HEK293 (cell line): ENCODE measurements at regions not wholly inside any gene's neighbourhood (a gene's known extent, or its start where the extent isn't known, plus 50 kb on each side); places are given as distances from the start of the nearest gene placed in this dataset.

ENCODE experiments used
- CTCF ChIA-PET: fragments of 350-600 bp; formaldehyde crosslinking; extraction: SDS; loops from one replicate; lab custom pipeline; 2021; ENCODE audit warnings: antibody characterized with exemption; lab: Yijun Ruan, JAX
- POLR2A ChIA-PET: fragments of 300-600 bp; formaldehyde crosslinking; extraction: SDS; loops from one replicate; lab custom pipeline; 2020; ENCODE audit warnings: antibody characterized with exemption, inconsistent platforms; lab: Yijun Ruan, JAX
- H3K27ac ChIP-seq: fragments of 200-500 bp; sonication (Bioruptor generic); 2 replicates; pipeline ENCODE4 v1.5.1; 2014; ENCODE audit warnings: low read depth, low read length, control low read depth, inconsistent platforms; ENCODE audit errors: extremely low read depth
- H3K36me3 ChIP-seq, 2 experiments: fragments of 200-500 bp in 1 of 2; sonication (Bioruptor generic) in 1 of 2; 1 replicate in 1 of 2; 2 replicates in 1 of 2; pipeline ENCODE4 v1.5.1; 2014 to 2017; ENCODE audit warnings: inconsistent platforms in 2 of 2, low read length in 2 of 2; ENCODE audit not compliant: control insufficient read depth in 2 of 2, insufficient read depth in 1 of 2
- H3K4me1 ChIP-seq: fragments of 200-500 bp; sonication (Bioruptor generic); 2 replicates; pipeline ENCODE4 v1.5.1; 2014; ENCODE audit warnings: mild to moderate bottlenecking, low read length, inconsistent platforms; ENCODE audit not compliant: control insufficient read depth, insufficient read depth
- H3K4me3 ChIP-seq: 2 replicates; pipeline ENCODE4 v1.5.1; 2011; ENCODE audit warnings: low read depth, mild to moderate bottlenecking, control low read depth, low read length, moderate library complexity
- H3K9me3 ChIP-seq: fragments of 200-500 bp; sonication (Bioruptor generic); 2 replicates; pipeline ENCODE4 v1.5.1; 2014; ENCODE audit warnings: low read depth, low read length, inconsistent platforms; ENCODE audit not compliant: control insufficient read depth, insufficient read depth
- GLI4 ChIP-seq: fragments of 450-650 bp; formaldehyde crosslinking; IDR thresholded peaks from 2 replicates; pipeline ENCODE4 v1.5.1; 2016; ENCODE audit warnings: missing biosample characterization, missing genetic modification characterization
- GLIS2 ChIP-seq: fragments of 450-650 bp; formaldehyde crosslinking; IDR thresholded peaks from 2 replicates; pipeline ENCODE4 v1.5.1; 2016; ENCODE audit warnings: missing biosample characterization, missing genetic modification characterization
- HOXD13 ChIP-seq: sonication (generic); formaldehyde crosslinking; IDR thresholded peaks from 2 replicates; pipeline ENCODE4 v1.8.0; 2022; ENCODE audit warnings: missing genetic modification reagents, borderline replicate concordance
- PATZ1 ChIP-seq: fragments of 450-650 bp; formaldehyde crosslinking; IDR thresholded peaks from 2 replicates; pipeline ENCODE4 v1.5.1; 2016; ENCODE audit warnings: missing biosample characterization, missing genetic modification characterization
- PRDM1 ChIP-seq: fragments of 450-650 bp; formaldehyde crosslinking; IDR thresholded peaks from 2 replicates; pipeline ENCODE4; 2016; ENCODE audit warnings: missing biosample characterization, missing genetic modification characterization
- RBAK ChIP-seq: fragments of 450-650 bp; formaldehyde crosslinking; IDR thresholded peaks from 2 replicates; pipeline ENCODE4 v1.5.1; 2016; ENCODE audit warnings: missing biosample characterization, missing genetic modification characterization
- ZNF10 ChIP-seq: fragments of 450-650 bp; formaldehyde crosslinking; IDR thresholded peaks from 2 replicates; pipeline ENCODE4 v1.5.1; 2017; ENCODE audit warnings: missing biosample characterization, missing genetic modification characterization
- ZNF121 ChIP-seq: fragments of 450-650 bp; formaldehyde crosslinking; IDR thresholded peaks from 2 replicates; pipeline ENCODE4 v1.5.1; 2016; ENCODE audit warnings: missing biosample characterization, missing genetic modification characterization
- ZNF132 ChIP-seq: fragments of 450-650 bp; formaldehyde crosslinking; IDR thresholded peaks from 2 replicates; pipeline ENCODE4 v1.5.1; 2017; ENCODE audit warnings: missing biosample characterization, missing genetic modification characterization, borderline replicate concordance
- ZNF274 ChIP-seq, 2 experiments: fragments of 200-500 bp in 1 of 2; fragments of 450-650 bp in 1 of 2; sonication (Bioruptor generic) in 1 of 2; formaldehyde crosslinking in 1 of 2; IDR thresholded peaks; 2 replicates each; pipeline versions ENCODE4 v1.5.1 to v1.6.1; 2014 to 2016; ENCODE audit warnings: borderline replicate concordance in 1 of 2, inconsistent platforms in 1 of 2, low read length in 1 of 2, missing biosample characterization in 1 of 2, missing genetic modification characterization in 1 of 2
- ZNF324 ChIP-seq: fragments of 450-650 bp; formaldehyde crosslinking; IDR thresholded peaks from 2 replicates; pipeline ENCODE4 v1.5.1; 2016; ENCODE audit warnings: missing biosample characterization, missing genetic modification characterization
- ZNF335 ChIP-seq: fragments of 450-650 bp; formaldehyde crosslinking; conservative IDR thresholded peaks from 2 replicates; pipeline ENCODE4 v1.5.1; 2016; ENCODE audit warnings: missing biosample characterization, missing genetic modification characterization
- ZNF341 ChIP-seq: fragments of 450-650 bp; formaldehyde crosslinking; IDR thresholded peaks from 2 replicates; pipeline ENCODE4; 2016; ENCODE audit warnings: low read depth, missing biosample characterization, missing genetic modification characterization
- ZNF398 ChIP-seq: fragments of 450-650 bp; formaldehyde crosslinking; IDR thresholded peaks from 2 replicates; pipeline ENCODE4 v1.5.1; 2017; ENCODE audit warnings: missing biosample characterization, missing genetic modification characterization
- ZNF473 ChIP-seq: fragments of 450-650 bp; formaldehyde crosslinking; IDR thresholded peaks from 2 replicates; pipeline ENCODE4 v1.5.1; 2017; ENCODE audit warnings: missing biosample characterization, missing genetic modification characterization
- ZNF544 ChIP-seq: fragments of 450-650 bp; formaldehyde crosslinking; IDR thresholded peaks from 2 replicates; pipeline ENCODE4 v1.5.0; 2017; ENCODE audit warnings: missing biosample characterization, missing genetic modification characterization
- ZNF639 ChIP-seq: fragments of 450-650 bp; formaldehyde crosslinking; IDR thresholded peaks from 2 replicates; pipeline ENCODE4 v1.5.1; 2016; ENCODE audit warnings: missing biosample characterization, missing genetic modification characterization
- ZNF791 ChIP-seq: fragments of 450-650 bp; formaldehyde crosslinking; IDR thresholded peaks from 2 replicates; pipeline ENCODE4 v1.5.1; 2016; ENCODE audit warnings: missing biosample characterization, missing genetic modification characterization
- ZNF830 ChIP-seq: fragments of 450-650 bp; IDR thresholded peaks from 2 replicates; pipeline ENCODE4 v1.5.0; 2018; ENCODE audit warnings: missing biosample characterization, missing genetic modification characterization, low read depth, mild to moderate bottlenecking, moderate library complexity
- ZNF837 ChIP-seq: fragments of 450-650 bp; formaldehyde crosslinking; IDR thresholded peaks from 2 replicates; pipeline ENCODE4 v1.5.1; 2016; ENCODE audit warnings: missing biosample characterization, missing genetic modification characterization
- ZNF843 ChIP-seq: fragments of 450-650 bp; formaldehyde crosslinking; IDR thresholded peaks from 2 replicates; pipeline ENCODE4 v1.5.1; 2016; ENCODE audit warnings: missing biosample characterization, missing genetic modification characterization
- TF ChIP-seq, protein P1 (sequence below): fragments of 450-650 bp; formaldehyde crosslinking; IDR thresholded peaks from 2 replicates; pipeline ENCODE4 v1.5.0; 2017; ENCODE audit warnings: missing biosample characterization, missing genetic modification characterization, borderline replicate concordance
- TF ChIP-seq, protein P2 (sequence below): fragments of 450-650 bp; formaldehyde crosslinking; IDR thresholded peaks from 2 replicates; pipeline ENCODE4 v1.5.1; 2016; ENCODE audit warnings: missing biosample characterization, missing genetic modification characterization
- TF ChIP-seq, protein P3 (sequence below): fragments of 450-650 bp; formaldehyde crosslinking; IDR thresholded peaks from 2 replicates; pipeline ENCODE4 v1.5.1; 2016; ENCODE audit warnings: missing biosample characterization, missing genetic modification characterization, borderline replicate concordance

GRCh38 chr18:47510831-47511230, 259.4 kb upstream of the SKOR2 start:
- no peak overlapping the region for H3K27ac ChIP-seq
- TF ChIP-seq ZNF132 (tag by site-specific recombination) (no peak), ZNF843 (tag by site-specific recombination) (no peak), ZNF837 (tag by site-specific recombination) (no peak), ZNF791 (tag by site-specific recombination) (no peak), ZNF335 (tag by site-specific recombination) (no peak), RBAK (no peak), ZNF10 (no peak), ZNF473 (tag by site-specific recombination) (no peak), ZNF121 (tag by site-specific recombination) (no peak), ZNF324 (no peak)
- TF ChIP-seq, protein P1, sequence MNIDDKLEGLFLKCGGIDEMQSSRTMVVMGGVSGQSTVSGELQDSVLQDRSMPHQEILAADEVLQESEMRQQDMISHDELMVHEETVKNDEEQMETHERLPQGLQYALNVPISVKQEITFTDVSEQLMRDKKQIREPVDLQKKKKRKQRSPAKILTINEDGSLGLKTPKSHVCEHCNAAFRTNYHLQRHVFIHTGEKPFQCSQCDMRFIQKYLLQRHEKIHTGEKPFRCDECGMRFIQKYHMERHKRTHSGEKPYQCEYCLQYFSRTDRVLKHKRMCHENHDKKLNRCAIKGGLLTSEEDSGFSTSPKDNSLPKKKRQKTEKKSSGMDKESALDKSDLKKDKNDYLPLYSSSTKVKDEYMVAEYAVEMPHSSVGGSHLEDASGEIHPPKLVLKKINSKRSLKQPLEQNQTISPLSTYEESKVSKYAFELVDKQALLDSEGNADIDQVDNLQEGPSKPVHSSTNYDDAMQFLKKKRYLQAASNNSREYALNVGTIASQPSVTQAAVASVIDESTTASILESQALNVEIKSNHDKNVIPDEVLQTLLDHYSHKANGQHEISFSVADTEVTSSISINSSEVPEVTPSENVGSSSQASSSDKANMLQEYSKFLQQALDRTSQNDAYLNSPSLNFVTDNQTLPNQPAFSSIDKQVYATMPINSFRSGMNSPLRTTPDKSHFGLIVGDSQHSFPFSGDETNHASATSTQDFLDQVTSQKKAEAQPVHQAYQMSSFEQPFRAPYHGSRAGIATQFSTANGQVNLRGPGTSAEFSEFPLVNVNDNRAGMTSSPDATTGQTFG (tag by site-specific recombination), result no peak
- CTCF ChIA-PET, result no interaction called here

GRCh38 chr18:47507651-47508050, 256.2 kb upstream of the SKOR2 start:
- ChIA-PET CTCF (interaction anchor here (0.5 kb wide), 1 partner anchor 271 kb away, joined by 3 read pairs; no protein-coding TSS in a partner anchor), POLR2A (interaction anchor here (0.6 kb wide), 1 partner anchor 160 kb away, joined by 3 read pairs; no protein-coding TSS in a partner anchor)
- no peak overlapping the region for H3K27ac ChIP-seq
- H3K4me3 ChIP-seq, result no peak overlapping the region
- no peaks in the 10 kb centered on the region for H3K4me1 ChIP-seq
- H3K36me3 ChIP-seq, result no peaks in the 10 kb centered on the region
- no peaks in the 10 kb centered on the region for H3K9me3 ChIP-seq
- TF ChIP-seq ZNF398 (tag by site-specific recombination) (no peak), ZNF544 (no peak), ZNF639 (tag by site-specific recombination) (no peak), PATZ1 (tag by site-specific recombination) (no peak), ZNF274 (IDR thresholded peaks at IDR 0.05; ENCODE audit: low read length) (no peak), ZNF274 (tag by site-specific recombination; IDR thresholded peaks at IDR 0.05; ENCODE audit: borderline replicate concordance) (no peak), PRDM1 (tag by site-specific recombination) (no peak), ZNF830 (tag by site-specific recombination) (no peak), HOXD13 (CRISPR knock-in tag) (no peak), ZNF341 (tag by site-specific recombination) (no peak), GLI4 (tag by site-specific recombination) (no peak), GLIS2 (tag by site-specific recombination) (no peak)
- TF ChIP-seq, protein P2, sequence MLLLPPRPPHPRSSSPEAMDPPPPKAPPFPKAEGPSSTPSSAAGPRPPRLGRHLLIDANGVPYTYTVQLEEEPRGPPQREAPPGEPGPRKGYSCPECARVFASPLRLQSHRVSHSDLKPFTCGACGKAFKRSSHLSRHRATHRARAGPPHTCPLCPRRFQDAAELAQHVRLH, result no peak
- TF ChIP-seq, protein P3, sequence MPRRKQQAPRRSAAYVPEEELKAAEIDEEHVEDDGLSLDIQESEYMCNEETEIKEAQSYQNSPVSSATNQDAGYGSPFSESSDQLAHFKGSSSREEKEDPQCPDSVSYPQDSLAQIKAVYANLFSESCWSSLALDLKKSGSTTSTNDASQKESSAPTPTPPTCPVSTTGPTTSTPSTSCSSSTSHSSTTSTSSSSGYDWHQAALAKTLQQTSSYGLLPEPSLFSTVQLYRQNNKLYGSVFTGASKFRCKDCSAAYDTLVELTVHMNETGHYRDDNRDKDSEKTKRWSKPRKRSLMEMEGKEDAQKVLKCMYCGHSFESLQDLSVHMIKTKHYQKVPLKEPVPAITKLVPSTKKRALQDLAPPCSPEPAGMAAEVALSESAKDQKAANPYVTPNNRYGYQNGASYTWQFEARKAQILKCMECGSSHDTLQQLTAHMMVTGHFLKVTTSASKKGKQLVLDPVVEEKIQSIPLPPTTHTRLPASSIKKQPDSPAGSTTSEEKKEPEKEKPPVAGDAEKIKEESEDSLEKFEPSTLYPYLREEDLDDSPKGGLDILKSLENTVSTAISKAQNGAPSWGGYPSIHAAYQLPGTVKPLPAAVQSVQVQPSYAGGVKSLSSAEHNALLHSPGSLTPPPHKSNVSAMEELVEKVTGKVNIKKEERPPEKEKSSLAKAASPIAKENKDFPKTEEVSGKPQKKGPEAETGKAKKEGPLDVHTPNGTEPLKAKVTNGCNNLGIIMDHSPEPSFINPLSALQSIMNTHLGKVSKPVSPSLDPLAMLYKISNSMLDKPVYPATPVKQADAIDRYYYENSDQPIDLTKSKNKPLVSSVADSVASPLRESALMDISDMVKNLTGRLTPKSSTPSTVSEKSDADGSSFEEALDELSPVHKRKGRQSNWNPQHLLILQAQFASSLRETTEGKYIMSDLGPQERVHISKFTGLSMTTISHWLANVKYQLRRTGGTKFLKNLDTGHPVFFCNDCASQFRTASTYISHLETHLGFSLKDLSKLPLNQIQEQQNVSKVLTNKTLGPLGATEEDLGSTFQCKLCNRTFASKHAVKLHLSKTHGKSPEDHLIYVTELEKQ (tag by site-specific recombination), result no peak

More at GRCh38 chr18:47510831-47511230, 259.4 kb upstream of the SKOR2 start:
- Histone ChIP-seq H3K36me3 (no peaks in the 10 kb centered on the region), H3K4me1 (no peaks in the 10 kb centered on the region), H3K4me3 (no peak overlapping the region), H3K9me3 (no peaks in the 10 kb centered on the region)
- POLR2A ChIA-PET, result no interaction called here
